H1 (cell line): ENCODE measurements at regions not wholly inside any gene's neighbourhood (a gene's known extent, or its start where the extent isn't known, plus 50 kb on each side); places are given as distances from the start of the nearest gene placed in this dataset.

Experiments
- CTCF ChIA-PET: fragments of 300-600 bp; sonication (Branson Sonifier 250); formaldehyde crosslinking; loops from one replicate; lab custom pipeline; 2021; ENCODE audit not compliant: partially characterized antibody; lab: Charles Lee
- POLR2A ChIA-PET: fragments of 300-600 bp; sonication (Branson Sonifier 250); formaldehyde crosslinking; loops from one replicate; lab custom pipeline; 2021; ENCODE audit warnings: inconsistent platforms; ENCODE audit not compliant: partially characterized antibody; lab: Charles Lee
- DNase-seq, 2 experiments: peaks; one replicate each; pipeline versions ENCODE4 v3.0.0 to v3.0.0-alpha.2; 2010 to 2022; ENCODE audit warnings: low spot score in 2 of 2, low read depth in 1 of 2, mixed read lengths in 1 of 2
- FAIRE-seq: peaks from 2 replicates; lab custom pipeline; 2011; peaks lifted over from hg19 to GRCh38; lab: Jason Lieb, UNC
- H2AFZ ChIP-seq: 2 replicates; pipeline ENCODE4 v1.8.1; 2012; ENCODE audit warnings: low read length, inconsistent platforms
- H2AK5ac ChIP-seq: 2 replicates; pipeline ENCODE4 v1.6.1; 2013; ENCODE audit warnings: low read depth, low read length
- H2BK120ac ChIP-seq: replicated peaks from 2 replicates; pipeline ENCODE3; 2013; ENCODE audit warnings: low read depth, low read length, inconsistent platforms
- H2BK12ac ChIP-seq: 2 replicates; pipeline ENCODE4 v1.6.1; 2013; ENCODE audit warnings: low read depth, low read length
- H2BK15ac ChIP-seq: 2 replicates; pipeline ENCODE4 v1.6.1; 2013; ENCODE audit warnings: low read length
- H2BK20ac ChIP-seq: 2 replicates; pipeline ENCODE4 v1.6.1; 2013; ENCODE audit warnings: low read length
- H2BK5ac ChIP-seq: 2 replicates; pipeline ENCODE4 v1.6.1; 2013; ENCODE audit warnings: low read depth, low read length
- H3K14ac ChIP-seq: 2 replicates; pipeline ENCODE4 v1.6.1; 2013; ENCODE audit warnings: inconsistent platforms; ENCODE audit not compliant: insufficient read length
- H3K18ac ChIP-seq: 2 replicates; pipeline ENCODE4 v1.6.1; 2013; ENCODE audit warnings: low read length; ENCODE audit errors: extremely low read depth
- H3K23ac ChIP-seq: 2 replicates; pipeline ENCODE4 v1.6.1; 2013; ENCODE audit warnings: inconsistent platforms; ENCODE audit not compliant: insufficient read length
- H3K23me2 ChIP-seq: 2 replicates; pipeline ENCODE4 v1.6.1; 2013; ENCODE audit warnings: low read depth, low read length
- H3K27ac ChIP-seq: 2 replicates; pipeline ENCODE4 v1.6.1; 2011; ENCODE audit warnings: low read depth, low read length, inconsistent platforms
- H3K27me3 ChIP-seq, 4 experiments: replicated peaks in 1 of 4; 1 replicate in 1 of 4; 2 replicates in 3 of 4; pipeline versions ENCODE4 v1.6.1 to v1.8.1; 2011 to 2013; ENCODE audit warnings: low read length in 3 of 4, mild to moderate bottlenecking in 3 of 4, inconsistent platforms in 2 of 4, mixed read lengths in 2 of 4, moderate library complexity in 1 of 4; ENCODE audit not compliant: control insufficient read depth in 3 of 4, insufficient read depth in 3 of 4; ENCODE audit errors: extremely low read depth in 1 of 4
- H3K36me3 ChIP-seq, 4 experiments: 2 replicates each; pipeline versions ENCODE4 v1.6.1 to v1.8.1; 2011 to 2013; ENCODE audit warnings: mild to moderate bottlenecking in 4 of 4, low read length in 3 of 4, moderate library complexity in 2 of 4, control low read depth in 1 of 4, inconsistent platforms in 1 of 4; ENCODE audit not compliant: insufficient read depth in 4 of 4, control insufficient read depth in 2 of 4
- H3K4ac ChIP-seq: replicated peaks from 2 replicates; pipeline ENCODE3; 2013; ENCODE audit warnings: low read length, low read depth, mixed read lengths, inconsistent platforms; ENCODE audit not compliant: insufficient read length
- H3K4me1 ChIP-seq, 4 experiments: replicated peaks in 1 of 4; 1 replicate in 1 of 4; 2 replicates in 3 of 4; pipeline versions ENCODE4 v1.6.1 to v1.8.1; 2011 to 2013; ENCODE audit warnings: low read length in 3 of 4, inconsistent platforms in 2 of 4, mixed read lengths in 1 of 4; ENCODE audit not compliant: insufficient read depth in 4 of 4, control insufficient read depth in 3 of 4
- H3K4me2 ChIP-seq, 2 experiments: 2 replicates each; pipeline versions ENCODE4 v1.6.1 to v1.8.1; 2011 to 2013; ENCODE audit warnings: low read depth in 2 of 2, low read length in 2 of 2, control low read depth in 1 of 2, inconsistent platforms in 1 of 2, mild to moderate bottlenecking in 1 of 2; ENCODE audit not compliant: insufficient read depth in 1 of 2
- H3K4me3 ChIP-seq, 4 experiments: fragments of 200-600, 300-600 bp in 1 of 4; sonication (generic), shearing (Covaris generic), sonication (Bioruptor Twin) in 1 of 4; 2 replicates each; pipeline versions ENCODE4 v1.5.1 to v1.8.1; 2011 to 2016; ENCODE audit warnings: low read length in 4 of 4, low read depth in 3 of 4, control low read depth in 2 of 4, inconsistent platforms in 2 of 4, mild to moderate bottlenecking in 2 of 4, mixed read lengths in 1 of 4, moderate library complexity in 1 of 4; ENCODE audit not compliant: insufficient read depth in 2 of 4; ENCODE audit errors: extremely low read depth in 1 of 4
- H3K56ac ChIP-seq: replicated peaks from 2 replicates; pipeline ENCODE3; 2013; ENCODE audit warnings: low read depth, mild to moderate bottlenecking, mixed read lengths, low read length, inconsistent platforms; ENCODE audit not compliant: insufficient read length
- H3K79me1 ChIP-seq: 2 replicates; pipeline ENCODE4 v1.6.1; 2013; ENCODE audit warnings: low read depth, low read length, control low read depth
- H3K79me2 ChIP-seq, 2 experiments: 2 replicates each; pipeline versions ENCODE4 v1.6.1 to v1.8.1; 2012 to 2013; ENCODE audit warnings: low read length in 2 of 2, mild to moderate bottlenecking in 2 of 2, inconsistent platforms in 1 of 2; ENCODE audit not compliant: insufficient read depth in 2 of 2, control insufficient read depth in 1 of 2
- H3K9ac ChIP-seq, 4 experiments: replicated peaks in 1 of 4; 1 replicate in 1 of 4; 2 replicates in 3 of 4; pipeline versions ENCODE4 v1.6.1 to v1.8.1; 2011 to 2013; ENCODE audit warnings: low read depth in 3 of 4, low read length in 3 of 4, control low read depth in 2 of 4, mild to moderate bottlenecking in 2 of 4, moderate library complexity in 2 of 4, inconsistent platforms in 1 of 4; ENCODE audit errors: extremely low read depth in 1 of 4
- H3K9me3 ChIP-seq, 2 experiments: 2 replicates each; pipeline versions ENCODE4 v1.6.1 to v1.8.1; 2012 to 2013; ENCODE audit warnings: mild to moderate bottlenecking in 2 of 2, moderate library complexity in 2 of 2, control low read depth in 1 of 2, inconsistent platforms in 1 of 2, low read depth in 1 of 2, low read length in 1 of 2, mixed read lengths in 1 of 2; ENCODE audit not compliant: insufficient read depth in 2 of 2
- H4K20me1 ChIP-seq, 2 experiments: replicated peaks in 1 of 2; 2 replicates each; pipeline versions ENCODE3 to v1.8.1; 2011 to 2013; ENCODE audit warnings: inconsistent platforms in 2 of 2, low read length in 2 of 2, mild to moderate bottlenecking in 1 of 2; ENCODE audit not compliant: insufficient read depth in 2 of 2, control insufficient read depth in 1 of 2
- H4K5ac ChIP-seq: 2 replicates; pipeline ENCODE4 v1.6.1; 2013; ENCODE audit warnings: low read length, low read depth, mixed read lengths, inconsistent platforms; ENCODE audit not compliant: insufficient read length
- H4K8ac ChIP-seq: 2 replicates; pipeline ENCODE4 v1.8.0; 2013; ENCODE audit warnings: mild to moderate bottlenecking, moderate library complexity, low read length, inconsistent platforms; ENCODE audit not compliant: insufficient read depth; ENCODE audit errors: extremely low read depth
- H4K91ac ChIP-seq: replicated peaks from 2 replicates; pipeline ENCODE3; 2013; ENCODE audit warnings: low read length, mixed read lengths, inconsistent platforms; ENCODE audit not compliant: insufficient read length
- CBX5 ChIP-seq: fragments of 300-800, 300-1000 bp; sonication (generic); IDR thresholded peaks from 2 replicates; pipeline ENCODE4 v1.7.1; 2016; ENCODE audit warnings: antibody characterized with exemption, low read length, low read depth
- CBX8 ChIP-seq: fragments of 300-800, 300-1000 bp; sonication (generic); IDR thresholded peaks from 2 replicates; pipeline ENCODE4 v1.7.1; 2016; ENCODE audit warnings: low read depth, low read length, borderline replicate concordance
- CHD1 ChIP-seq: IDR thresholded peaks from 2 replicates; pipeline ENCODE4 v1.6.1; 2012; ENCODE audit warnings: low read depth, low read length, improper control_type of control experiment
- CHD2 ChIP-seq: IDR thresholded peaks from 2 replicates; pipeline ENCODE4 v1.6.1; 2012; ENCODE audit warnings: low read length, improper control_type of control experiment
- CREB1 ChIP-seq: IDR thresholded peaks from 2 replicates; pipeline ENCODE4 v1.6.1; 2012; ENCODE audit warnings: inconsistent platforms
- E2F6 ChIP-seq: IDR thresholded peaks from 2 replicates; pipeline ENCODE4 v1.6.1; 2012; ENCODE audit warnings: inconsistent platforms
- EP300 ChIP-seq, 2 experiments: IDR thresholded peaks; 1 replicate in 1 of 2; 2 replicates in 1 of 2; pipeline ENCODE4 v1.6.1; 2011 to 2012; ENCODE audit warnings: low read depth in 2 of 2, low read length in 2 of 2, mild to moderate bottlenecking in 2 of 2, borderline replicate concordance in 1 of 2, inconsistent platforms in 1 of 2, moderate library complexity in 1 of 2
- GTF2F1 ChIP-seq: IDR thresholded peaks from 2 replicates; pipeline ENCODE4 v1.6.1; 2012; ENCODE audit warnings: low read depth, low read length, improper control_type of control experiment, borderline replicate concordance
- SIRT6 ChIP-seq: IDR thresholded peaks from one replicate; pipeline ENCODE4 v1.7.1; 2012; ENCODE audit warnings: low read length, inconsistent platforms
- TCF12 ChIP-seq: IDR thresholded peaks from 2 replicates; pipeline ENCODE4 v1.6.1; 2011; ENCODE audit warnings: low read depth, mild to moderate bottlenecking, low read length
- WGBS, 2 experiments: shearing (Covaris generic) in 1 of 2; methylation state at CpG; one replicate each; pipeline versions ENCODE4 v1.1.6 to v1.1.7; 2013 to 2015; ENCODE audit warnings: low lambda C conversion rate in 2 of 2, mixed read lengths in 2 of 2, inconsistent platforms in 1 of 2, low coverage in 1 of 2, missing lambda C conversion rate in 1 of 2; ENCODE audit not compliant: insufficient replicate concordance in 2 of 2, insufficient coverage in 1 of 2, insufficient read length in 1 of 2; ENCODE audit errors: extremely low coverage in 1 of 2, missing lambda C conversion rate in 1 of 2; 5-methylcytosine and 5-hydroxymethylcytosine counted together

- Histone ChIP-seq H2AK5ac (no peak overlapping the region), H3K9ac (no peak overlapping the region), H2BK5ac (no peak overlapping the region), H3K23me2 (no peaks in the 10 kb centered on the region), H4K5ac (no peak overlapping the region), H2BK120ac (no peak overlapping the region), H3K79me1 (no peaks in the 10 kb centered on the region), H3K79me2 (no peaks in the 10 kb centered on the region), H3K4me2 (no peak overlapping the region), H3K36me3 (no peaks in the 10 kb centered on the region), H2AFZ (no peak overlapping the region), H3K23ac (no peak overlapping the region), H3K18ac (no peak overlapping the region), H3K4me3 (no peak overlapping the region), H4K20me1 (no peaks in the 10 kb centered on the region), H2BK12ac (no peak overlapping the region), H3K9me3 (0 out of 4 replicates have a peak, but pooled peaks cover 0 to 3% of the 10 kb centered on the region in 2 experiments), H4K91ac (no peak overlapping the region), H3K14ac (no peak overlapping the region), H3K4ac (no peak overlapping the region), H3K56ac (no peak overlapping the region), H2BK20ac (no peak overlapping the region), H3K27me3 (no peaks in the 10 kb centered on the region), H2BK15ac (no peak overlapping the region), H3K4me1 (peaks cover 3 to 17% (median 12%) of the 10 kb centered on the region in 4 experiments), H4K8ac (no peak overlapping the region), H3K27ac (no peak overlapping the region)
- FAIRE-seq (no peak), DNase-seq (no peak)
- ChIA-PET POLR2A (no interaction called here), CTCF (interaction anchor here (1.3 kb wide), 1 partner anchor 67 kb away, joined by 3 read pairs; no protein-coding TSS in a partner anchor)
- no peak for TF ChIP-seq SIRT6
- TF ChIP-seq TCF12: no peak
- no peak for TF ChIP-seq E2F6
- no peak for TF ChIP-seq GTF2F1
- TF ChIP-seq CHD1: no peak
- TF ChIP-seq CREB1: no peak
- TF ChIP-seq EP300 (IDR thresholded peaks at IDR 0.05; ENCODE audit: borderline replicate concordance in 1 of 2, low read depth in 2 of 2, low read length in 2 of 2): no peak
- TF ChIP-seq CHD2: no peak
- TF ChIP-seq CBX5: no peak
- no peak for TF ChIP-seq CBX8
- WGBS, 2 experiments: 100% methylated on average over 1 of the region's 1 CpG; no CpG with 5 or more reads in 1 of the 2 experiments
These were observed 1050.7 kb upstream of the RBFOX1 start for GRCh38 chr16:6281994-6282393.
